ENCODE measurements at regions not wholly inside any gene's neighbourhood (a gene's known extent, or its start where the extent isn't known, plus 50 kb on each side); places are given as distances from the start of the nearest gene placed in this dataset.

DNA sequence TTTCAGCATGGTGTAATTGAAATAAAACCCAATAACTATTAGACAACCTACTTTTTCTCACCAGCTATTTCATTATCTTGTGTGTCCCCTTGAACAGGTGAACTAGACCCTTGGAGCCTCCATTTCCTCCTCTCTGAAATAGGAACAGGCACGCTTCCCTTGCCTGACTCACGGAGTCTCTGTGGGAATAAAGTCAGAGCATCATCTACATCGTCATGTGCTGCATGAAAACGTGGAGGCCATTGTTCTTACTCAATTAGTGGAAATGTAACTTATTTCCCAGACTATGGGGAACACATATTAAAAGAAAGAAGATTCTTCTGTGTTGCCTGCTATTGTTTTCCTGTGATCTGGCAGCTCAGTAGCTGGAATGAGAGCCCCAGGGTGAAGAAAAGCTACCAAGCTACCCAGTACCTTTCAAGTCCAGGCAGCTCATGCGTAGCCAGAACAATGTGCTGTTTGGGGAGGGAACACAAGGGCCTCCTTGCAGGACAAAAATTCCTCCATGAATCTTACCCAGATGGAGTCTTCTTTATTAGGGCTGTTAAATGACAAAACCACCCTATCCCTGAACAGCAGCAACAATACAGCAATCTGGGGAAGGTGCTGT, 59.8 kb downstream of the SOX11 start:
- no peak for DNase-seq (ENCODE audit: low spot score)

DNA sequence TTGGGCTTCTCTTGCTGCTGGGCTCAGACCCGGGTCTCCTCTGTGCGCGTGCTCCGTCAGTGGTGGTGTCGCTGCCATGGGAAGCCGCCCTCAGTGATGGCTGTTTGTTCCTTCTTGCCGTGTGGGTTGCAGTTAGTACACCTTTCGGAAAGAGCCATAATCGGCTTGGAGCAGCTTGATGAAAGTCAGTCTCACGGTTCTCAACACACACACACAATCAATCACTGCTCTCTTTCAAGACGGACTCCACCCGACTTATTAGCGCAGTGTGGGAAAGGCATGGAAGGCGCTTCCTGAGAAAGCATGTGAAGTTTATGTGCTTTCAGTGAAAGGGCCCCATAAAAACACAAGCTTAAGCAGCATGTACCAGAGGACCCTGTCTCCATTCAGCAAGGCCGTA, 64.1 kb downstream of the SOX11 start:
- no peak for DNase-seq (ENCODE audit: low spot score)

DNA sequence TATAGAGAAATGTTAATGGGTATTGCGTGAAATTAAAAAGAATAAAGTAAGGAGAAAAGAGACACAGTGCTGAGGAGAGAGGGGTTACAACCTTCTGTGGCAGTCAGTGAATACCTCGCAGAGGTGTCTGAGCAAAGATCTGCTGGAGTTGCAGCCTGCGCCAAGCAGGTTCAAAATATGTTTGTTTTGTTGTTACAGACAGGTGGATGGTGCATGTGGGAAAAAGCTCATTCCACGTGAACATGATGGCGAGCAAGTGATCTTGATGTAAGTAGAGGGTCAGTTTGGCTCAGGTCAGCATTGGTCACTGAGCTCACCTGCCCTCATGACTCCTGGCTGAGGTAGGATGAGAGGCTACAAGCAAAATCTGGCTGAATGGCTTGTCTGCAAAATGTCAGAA, 66.2 kb downstream of the SOX11 start:
- no peak for DNase-seq (ENCODE audit: low spot score)

DNA sequence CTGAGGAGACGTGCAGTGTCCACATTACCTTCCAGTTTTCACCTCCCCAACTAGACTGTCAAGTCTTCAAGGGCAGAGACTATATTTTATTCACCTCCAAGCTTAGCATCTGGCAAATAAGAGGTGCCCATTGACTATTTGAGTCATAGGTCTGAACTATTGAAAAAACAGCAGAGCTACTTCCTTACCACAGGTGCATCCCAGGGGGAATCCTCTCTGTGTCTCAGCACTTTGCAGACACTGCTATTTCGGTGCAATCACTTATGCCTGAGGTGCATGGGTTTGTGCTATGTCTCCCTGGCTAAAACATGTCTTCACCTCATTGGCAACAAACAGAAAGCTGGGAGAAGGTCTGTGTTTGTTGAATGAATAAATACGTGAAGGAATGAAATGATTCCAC, 67.8 kb downstream of the SOX11 start:
- DNase-seq (ENCODE audit: low spot score): no peak

DNA sequence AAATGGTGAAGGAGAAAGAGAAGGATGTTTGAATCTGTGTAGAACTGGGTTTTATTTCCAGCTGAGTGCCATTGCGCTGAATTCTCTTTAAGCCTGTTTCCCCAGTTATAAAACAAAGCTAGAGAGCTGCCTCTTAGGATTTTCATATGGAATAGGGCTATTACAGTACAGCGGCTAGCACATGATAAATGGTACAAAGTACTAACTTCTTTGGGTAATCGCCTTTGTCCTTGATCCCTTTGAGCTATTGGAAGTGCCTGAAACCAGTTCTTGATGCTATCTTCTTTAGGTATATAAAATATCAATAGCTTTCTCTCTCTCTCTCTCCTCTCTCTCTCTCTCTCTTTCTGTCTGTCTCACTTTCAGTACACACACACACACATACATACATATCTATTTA, 71.3 kb downstream of the SOX11 start:
- DNase-seq (ENCODE audit: low spot score): no peak

DNA sequence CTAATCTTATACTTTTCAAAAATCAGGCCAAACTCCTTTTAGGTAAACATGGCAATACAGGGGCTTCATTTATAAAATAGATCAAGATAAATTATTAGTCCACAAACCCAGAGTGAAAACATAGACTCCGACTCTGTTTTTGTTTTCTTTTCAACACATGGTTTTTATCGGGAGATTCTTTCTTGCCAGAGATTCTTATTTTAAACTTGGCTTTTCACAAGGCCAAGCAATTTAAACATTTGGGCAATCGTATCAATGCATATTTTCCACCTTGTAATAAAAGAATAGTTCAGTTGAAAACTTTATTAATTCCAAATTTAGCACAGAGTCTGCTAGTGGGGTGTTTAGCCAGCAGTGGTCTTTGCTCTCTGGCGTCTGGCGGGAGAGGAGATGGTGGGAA, 71.9 kb downstream of the SOX11 start:
- no peak for DNase-seq (ENCODE audit: low spot score)

DNA sequence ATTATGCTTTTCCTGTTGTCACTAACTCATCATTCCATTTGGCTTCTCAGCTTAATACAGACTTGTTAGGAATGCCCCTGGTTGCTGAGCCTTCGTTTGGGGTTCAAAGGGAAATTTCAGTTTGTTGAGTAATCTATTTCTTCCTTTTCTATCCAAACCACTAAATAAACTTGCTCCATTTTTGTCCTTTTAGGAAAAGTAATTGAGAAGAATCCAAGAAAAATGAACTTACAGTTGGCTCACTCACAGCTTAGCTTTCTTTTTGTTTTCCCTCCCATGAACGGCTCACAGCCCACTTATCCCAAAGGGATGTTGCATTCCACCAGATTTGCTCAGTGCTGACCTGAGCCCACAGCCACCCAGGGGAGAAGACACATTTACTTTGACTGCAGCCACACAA, 73.9 kb downstream of the SOX11 start:
- no peak for DNase-seq (ENCODE audit: low spot score)

DNA sequence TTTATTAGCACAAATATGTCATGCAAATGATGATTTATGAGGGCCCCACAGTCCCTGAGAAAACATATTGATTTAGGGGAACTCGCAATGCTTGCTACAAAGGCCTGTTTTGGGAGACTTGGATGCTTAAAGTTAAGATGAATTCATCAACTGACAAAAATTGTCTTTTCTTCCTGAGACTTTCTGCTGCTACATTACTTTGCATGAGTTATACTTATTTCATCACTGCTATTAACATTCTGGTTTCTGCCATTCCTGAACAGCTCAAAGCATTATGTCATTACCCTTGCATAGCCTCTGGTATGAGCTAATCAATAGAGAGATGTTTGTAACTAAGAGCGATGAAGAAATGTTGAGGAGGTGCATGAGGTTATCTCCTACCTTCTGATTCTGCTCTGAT, 74.4 kb downstream of the SOX11 start:
- DNase-seq (ENCODE audit: low spot score): no peak

DNA sequence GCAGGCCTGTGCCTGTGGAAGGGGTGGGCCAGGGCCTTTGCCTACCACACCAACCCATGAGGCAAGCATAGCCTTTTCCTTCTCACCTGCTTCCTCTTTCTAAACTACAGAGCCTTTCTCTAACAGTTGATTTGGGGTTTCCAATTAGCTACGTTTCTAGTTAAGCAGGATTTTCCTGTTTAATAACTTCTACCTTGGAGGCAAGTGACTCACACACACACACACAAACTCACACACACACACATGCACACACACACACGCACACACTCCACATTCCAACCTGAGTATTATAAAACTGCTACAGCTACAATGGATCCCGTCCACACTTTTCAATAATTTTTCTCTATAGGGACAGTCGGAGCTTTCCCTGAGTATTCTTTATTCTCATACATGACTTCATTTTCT, 84.9 kb downstream of the SOX11 start:
- DNase-seq (ENCODE audit: low spot score): no peak

DNA sequence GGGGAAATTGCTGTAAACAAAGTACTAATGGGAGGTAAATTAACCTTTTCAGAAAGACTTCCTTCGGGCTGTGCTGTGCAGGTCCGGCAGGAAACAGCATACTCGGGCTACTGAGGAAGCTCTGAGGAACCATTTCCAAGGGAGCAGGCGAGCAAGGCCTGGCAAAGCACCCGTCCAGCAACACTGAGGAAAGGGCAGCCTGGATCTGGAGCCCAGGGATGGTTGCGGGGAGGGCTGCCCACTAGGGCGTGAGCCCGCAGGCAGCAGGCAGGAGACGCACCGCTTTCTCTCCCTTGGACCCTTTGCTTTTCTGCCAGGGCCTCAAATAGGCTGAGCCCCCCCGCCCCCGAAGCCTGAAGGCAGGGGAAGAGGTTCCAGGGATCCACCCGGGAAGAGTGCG, 89.5 kb downstream of the SOX11 start:
- DNase-seq (ENCODE audit: low spot score): no peak

DNA sequence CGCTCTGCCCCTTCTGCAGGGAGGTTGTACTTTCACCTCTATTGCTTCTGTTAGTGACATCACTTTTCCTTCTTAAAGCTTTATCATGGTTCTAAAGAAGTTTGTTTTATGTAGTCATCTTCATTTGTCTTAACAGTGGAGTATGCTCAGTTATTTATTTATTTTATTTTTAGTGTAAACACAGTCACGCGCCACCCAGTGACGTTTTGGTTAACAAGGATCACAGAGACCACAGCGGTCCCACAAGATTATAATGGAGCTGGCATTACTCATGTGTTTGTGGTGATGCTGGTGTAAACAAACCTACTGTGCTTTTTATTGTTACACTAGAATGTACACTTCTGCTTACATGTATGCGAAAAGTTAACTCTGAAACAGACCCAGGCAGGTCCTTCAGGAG, 89.9 kb downstream of the SOX11 start:
- DNase-seq (ENCODE audit: low spot score): no peak

DNA sequence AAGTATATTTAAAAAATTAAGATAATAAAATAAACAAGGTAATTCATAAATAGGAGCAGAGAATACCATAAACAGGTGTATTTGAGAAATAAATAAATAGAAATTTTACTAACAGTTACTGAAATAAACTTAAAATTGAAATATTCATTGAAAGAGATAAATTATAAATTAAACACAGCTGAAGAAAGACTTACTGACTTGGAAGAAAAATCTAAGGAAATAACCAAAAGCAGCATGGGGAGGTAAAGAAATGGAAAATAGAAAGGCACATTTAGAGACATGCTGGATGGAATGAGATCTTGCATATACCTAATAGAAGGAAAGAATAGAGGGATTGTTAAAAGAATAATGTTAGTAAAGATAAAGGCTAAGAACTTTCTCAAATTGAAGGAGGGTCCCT, 96.3 kb downstream of the SOX11 start:
- no peak for DNase-seq (ENCODE audit: low spot score)

DNA sequence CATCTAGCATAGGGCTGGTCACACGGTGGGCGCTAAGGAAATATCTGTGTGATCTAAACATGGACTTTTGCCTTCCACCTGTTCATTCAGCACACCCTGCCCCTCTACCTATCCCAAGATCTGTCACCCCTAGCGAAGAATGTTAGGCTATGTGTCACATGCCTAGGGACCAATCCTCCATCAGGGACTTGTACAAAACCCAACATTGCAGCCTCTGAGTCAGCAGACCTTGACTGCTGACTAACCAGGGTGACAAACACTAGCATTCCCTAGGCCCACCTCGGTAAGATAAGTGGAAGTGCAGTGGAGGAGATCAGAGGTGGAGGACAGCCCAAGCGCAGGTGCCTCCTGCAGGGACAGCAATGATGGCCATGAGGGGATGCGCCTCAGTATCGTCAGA, 99.2 kb downstream of the SOX11 start:
- no peak for DNase-seq (ENCODE audit: low spot score)

DNA sequence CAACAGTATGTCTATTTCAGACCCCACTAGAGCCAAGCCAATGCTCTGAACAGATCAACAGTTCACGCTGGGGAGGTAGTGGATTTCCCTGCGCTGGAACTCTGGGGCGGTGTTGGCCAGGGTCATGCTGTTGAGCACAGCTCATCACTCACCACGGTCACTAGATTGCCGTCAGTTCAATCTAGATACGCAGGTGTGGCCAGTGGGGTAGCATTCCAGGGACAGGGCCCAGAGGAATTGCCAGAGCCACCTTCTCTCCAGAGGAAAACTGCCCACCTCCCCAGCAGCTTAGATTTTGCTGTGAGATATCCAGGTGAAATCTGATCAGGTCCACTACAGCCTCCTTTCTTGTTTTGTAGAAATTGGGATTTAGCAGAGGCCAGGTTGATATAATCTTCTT, 101.8 kb downstream of the SOX11 start:
- no peak for DNase-seq (ENCODE audit: low spot score)

DNA sequence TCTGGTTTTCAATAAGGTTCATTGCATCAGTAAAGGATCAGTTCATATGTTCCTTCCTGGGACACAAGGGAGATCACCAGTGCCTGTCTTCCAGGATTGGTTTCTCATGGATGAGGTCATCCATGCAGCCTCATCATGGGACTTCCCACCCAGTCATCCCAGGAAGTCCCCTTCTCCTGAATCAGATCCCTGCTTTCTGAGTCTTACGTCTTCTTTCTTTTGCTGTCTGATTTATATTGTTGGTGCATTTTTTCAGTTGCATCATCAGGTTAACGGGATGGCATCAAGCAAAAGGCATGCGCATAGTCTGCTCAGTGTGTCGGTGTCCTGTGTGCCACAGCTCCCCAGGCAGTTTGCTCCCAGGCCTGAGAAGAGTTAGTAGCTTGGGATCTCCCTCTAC, 105.9 kb downstream of the SOX11 start:
- no peak for DNase-seq (ENCODE audit: low spot score)

DNA sequence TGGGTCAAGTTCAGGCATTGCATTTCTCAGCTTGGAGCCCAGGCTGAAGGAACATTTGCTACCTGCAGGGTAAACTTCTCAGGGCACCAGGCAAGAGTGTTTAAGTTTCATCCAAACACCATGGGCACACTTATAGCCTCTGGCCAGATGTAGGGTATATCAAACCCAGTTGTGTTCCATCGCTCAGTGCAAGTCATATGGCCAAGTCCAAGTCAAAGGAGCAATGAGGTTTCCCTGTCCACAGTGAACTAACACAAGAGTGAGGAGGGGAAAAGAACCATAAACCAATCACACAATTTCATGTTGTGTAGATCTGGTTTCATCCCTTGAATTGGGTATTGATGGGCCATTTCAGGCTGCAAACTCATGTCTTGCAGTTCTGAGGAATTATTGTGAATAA, 107.2 kb downstream of the SOX11 start:
- no peak for DNase-seq (ENCODE audit: low spot score)

DNA sequence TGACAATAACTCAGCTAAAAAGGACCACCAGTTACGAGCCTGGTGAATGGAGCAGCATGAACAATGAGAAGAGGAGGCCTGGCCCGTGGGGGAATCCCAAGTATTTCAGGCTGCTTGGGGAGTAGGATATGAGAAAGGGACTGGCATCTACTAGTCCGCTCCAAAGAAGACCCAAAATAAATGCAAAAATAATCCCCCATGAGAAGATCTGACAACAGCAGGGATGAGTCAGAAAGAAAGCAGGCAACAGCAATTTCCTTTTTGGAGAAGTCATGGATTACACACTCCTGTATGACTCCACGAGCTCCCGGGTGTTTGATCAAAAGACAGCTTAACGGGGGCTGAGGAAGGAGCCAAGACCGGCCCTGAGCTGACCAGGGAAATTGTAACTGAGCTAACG, 111.4 kb downstream of the SOX11 start:
- no peak for DNase-seq (ENCODE audit: low spot score)

DNA sequence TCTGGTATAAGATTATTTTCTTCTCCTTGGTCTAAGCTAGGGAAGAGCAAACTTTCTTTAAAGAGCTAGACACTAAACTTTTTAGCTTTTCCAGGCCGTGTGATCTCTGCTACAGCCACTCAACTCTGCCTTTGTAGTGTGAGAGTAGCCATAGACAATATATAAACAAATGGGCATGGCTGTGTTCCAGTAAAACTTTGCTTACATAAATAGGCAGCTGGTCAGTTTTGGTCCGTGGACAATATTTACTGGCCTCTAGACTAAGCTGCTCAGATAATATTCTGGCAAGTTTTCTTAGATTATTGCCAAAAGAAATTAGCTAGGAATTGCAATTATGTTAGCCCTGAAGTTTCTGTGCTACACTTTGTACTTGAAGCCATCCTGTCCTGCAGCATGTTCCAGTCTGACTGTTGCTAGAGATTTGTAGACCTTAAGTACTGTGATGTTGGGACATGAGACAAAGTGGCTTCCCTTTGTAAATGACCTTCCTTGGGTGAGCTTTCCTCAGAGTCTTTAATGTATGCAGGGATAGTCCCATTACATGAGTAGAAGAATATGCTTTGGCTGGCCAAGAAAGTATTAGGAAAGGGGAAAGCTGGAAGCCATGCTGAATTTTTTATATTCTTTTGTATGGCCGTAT, 126.9 kb downstream of the SOX11 start:
- DNase-seq (ENCODE audit: low spot score): no peak

DNA sequence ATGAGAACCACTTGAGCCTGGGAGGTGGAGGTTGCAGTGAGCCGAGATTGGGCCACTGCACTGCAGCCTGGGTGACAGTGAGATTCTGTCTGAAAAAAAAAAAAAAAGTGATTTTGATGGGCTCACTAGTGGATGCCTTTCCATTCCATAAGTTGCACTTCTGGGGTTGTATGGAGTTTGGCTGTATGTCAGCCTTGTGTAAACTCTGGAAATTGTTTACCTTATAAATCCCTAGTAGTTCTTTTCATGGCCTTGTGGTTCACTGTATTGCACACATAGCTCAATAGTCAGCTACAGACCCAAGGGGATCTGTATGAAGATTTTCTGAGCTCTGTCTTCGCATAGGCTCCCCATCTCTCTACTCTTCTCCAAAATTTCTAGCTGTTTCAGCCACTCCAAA, 131.9 kb downstream of the SOX11 start:
- DNase-seq (ENCODE audit: low spot score): no peak

DNA sequence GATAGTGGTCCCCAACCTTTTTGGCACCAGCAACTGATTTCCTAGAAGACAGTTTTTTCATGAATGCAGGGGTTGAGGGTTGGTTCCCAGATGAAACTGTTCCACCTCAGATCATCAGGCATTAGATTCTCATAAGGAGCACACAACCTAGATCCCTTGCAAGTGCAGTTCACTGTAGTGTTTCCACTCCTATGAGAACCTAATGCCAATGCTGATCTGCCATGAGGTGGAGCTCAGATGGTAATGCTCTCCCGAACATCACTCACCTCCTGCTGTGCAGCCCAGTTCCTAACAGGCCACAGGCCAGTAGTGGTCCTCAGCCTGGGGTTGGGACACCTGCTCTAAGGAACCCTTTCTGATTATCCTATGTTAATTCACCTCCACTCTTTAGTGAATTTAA, 133.5 kb downstream of the SOX11 start:
- no peak for DNase-seq (ENCODE audit: low spot score)

DNA sequence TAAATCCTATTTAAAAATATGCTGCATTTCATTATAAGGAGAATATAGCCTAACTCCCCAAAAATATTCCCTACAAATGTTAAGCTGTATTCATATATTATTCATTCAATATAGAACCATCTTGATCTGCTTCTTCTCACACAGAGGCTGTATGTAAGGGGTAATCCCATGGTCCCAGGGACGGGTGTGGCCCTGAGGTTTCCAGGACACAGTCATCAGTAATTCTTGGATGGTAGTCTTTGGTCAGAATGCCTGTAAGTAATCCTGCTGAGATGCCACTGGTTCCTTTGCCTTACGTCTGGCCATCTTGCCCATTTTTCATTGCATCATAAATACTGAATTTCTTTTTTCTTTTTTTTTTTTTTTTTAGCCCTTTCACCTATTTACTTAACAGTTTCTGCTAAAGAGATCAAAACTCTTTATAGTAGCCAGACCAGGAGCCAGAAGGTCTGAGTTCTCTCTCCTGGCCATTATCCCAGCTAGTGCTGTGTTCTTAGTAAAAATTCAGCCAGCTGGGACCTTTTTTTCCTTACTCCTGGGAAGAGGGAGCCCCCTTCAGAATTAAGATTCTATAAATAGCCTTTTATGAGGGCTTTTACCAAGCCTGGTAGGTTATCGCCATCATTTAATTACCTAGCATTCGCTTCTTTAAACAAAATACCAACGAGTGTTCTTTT, 134.9 kb downstream of the SOX11 start:
- DNase-seq (ENCODE audit: low spot score): no peak

DNA sequence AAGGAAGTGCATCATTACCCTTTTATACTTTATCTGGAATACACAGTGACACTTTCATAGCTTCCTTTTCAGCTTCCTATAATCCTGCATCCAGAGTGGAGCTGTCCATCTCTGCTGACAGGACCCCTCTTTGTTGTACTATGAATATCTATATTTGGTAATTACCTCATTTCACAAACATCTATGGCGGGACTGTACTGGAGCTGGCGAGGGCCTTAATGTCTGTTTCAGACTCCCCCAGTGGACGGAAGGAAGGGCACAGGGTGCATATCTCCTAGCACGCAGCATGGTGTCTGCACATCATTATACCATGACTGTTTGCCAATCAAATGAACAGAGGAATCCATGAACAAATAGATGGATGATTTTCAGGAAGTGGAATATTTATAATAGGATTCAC, 142.3 kb downstream of the SOX11 start:
- no peak for DNase-seq (ENCODE audit: low spot score)

DNA sequence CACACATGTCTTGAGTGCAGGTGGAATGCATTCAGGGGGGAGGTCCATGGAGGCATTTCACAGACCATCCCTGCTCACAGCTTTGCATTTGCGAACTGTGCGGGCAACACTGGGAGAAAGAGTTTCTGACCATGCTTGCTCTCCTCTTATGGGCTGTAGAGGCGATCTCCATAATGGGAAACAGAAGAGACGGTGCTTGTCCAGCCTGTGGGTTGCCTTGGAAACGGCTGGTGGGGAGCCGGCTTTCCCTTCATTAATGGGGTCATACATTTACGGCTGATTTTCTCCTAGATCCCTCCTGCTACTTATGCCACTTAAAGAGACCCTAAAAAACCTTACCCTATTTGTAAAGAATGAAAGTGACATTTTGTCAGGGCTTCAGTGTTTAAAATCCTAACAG, 147.4 kb downstream of the SOX11 start:
- DNase-seq (ENCODE audit: low spot score): no peak

DNA sequence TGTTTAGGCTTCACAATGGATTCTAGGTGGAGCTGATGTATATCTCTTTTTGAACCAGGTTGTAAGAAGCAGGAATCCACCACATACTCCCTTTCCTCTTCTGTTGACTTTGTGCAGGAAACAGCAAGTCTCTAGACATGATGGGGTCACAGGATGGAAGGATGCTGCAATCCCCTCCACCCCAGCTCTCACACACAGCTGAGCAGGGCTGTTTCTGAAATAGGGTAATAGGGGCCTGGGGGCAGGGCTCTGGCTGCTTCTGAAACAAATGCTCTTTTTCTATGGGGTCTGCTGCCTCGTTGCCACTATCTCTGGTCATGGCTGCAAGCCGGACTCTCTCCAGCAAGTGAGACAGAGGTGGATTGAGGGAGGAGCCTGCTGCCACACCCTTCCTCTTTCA, 148.9 kb downstream of the SOX11 start:
- DNase-seq (ENCODE audit: low spot score): no peak
